Esophagus muscularis mucosa (tissue), 4 donors: ENCODE measurements at regions not wholly inside any gene's neighbourhood (a gene's known extent, or its start where the extent isn't known, plus 50 kb on each side); places are given as distances from the start of the nearest gene placed in this dataset.

ENCODE experiments used
- DNase-seq: peaks from one replicate; pipeline ENCODE4 v3.0.0-alpha.2; 2017; ENCODE audit errors: extremely low spot score
- H3K27ac ChIP-seq, 4 donors: fragments of 200-600 bp; sonication (generic); replicated peaks in 1 of 4; 1 replicate in 3 of 4; 2 replicates in 1 of 4; pipeline ENCODE4 v1.5.1; 2016 to 2019; ENCODE audit warnings: mild to moderate bottlenecking in 1 of 4
- H3K27me3 ChIP-seq, 4 donors: fragments of 200-600 bp; sonication (generic); one replicate each; pipeline versions ENCODE4 v1.5.1 to v1.6.0; 2016 to 2019
- H3K36me3 ChIP-seq, 4 donors: fragments of 200-600 bp; sonication (generic); one replicate each; pipeline ENCODE4 v1.5.1; 2016 to 2019
- H3K4me1 ChIP-seq, 4 donors: fragments of 200-600 bp; sonication (generic); one replicate each; pipeline ENCODE4 v1.5.1; 2016 to 2019
- H3K4me3 ChIP-seq, 4 donors: fragments of 200-600 bp; sonication (generic); 1 replicate in 2 of 4; 2 replicates in 2 of 4; pipeline ENCODE4 v1.5.1; 2016 to 2019; ENCODE audit warnings: mild to moderate bottlenecking in 4 of 4, moderate library complexity in 1 of 4
- H3K9me3 ChIP-seq, 4 donors: fragments of 200-600 bp; sonication (generic); 1 replicate in 3 of 4; 2 replicates in 1 of 4; pipeline ENCODE4 v1.5.1; 2016 to 2019
- CTCF ChIP-seq, 3 experiments: fragments of 200-600 bp in 2 of 3; fragments of 450-650 bp in 1 of 3; sonication (generic) in 2 of 3; IDR thresholded peaks; one replicate each; pipeline ENCODE4 v1.5.1; 2017 to 2019; ENCODE audit warnings: antibody characterized with exemption in 3 of 3, mild to moderate bottlenecking in 2 of 3, moderate library complexity in 1 of 3
- EP300 ChIP-seq: sonication (generic); formaldehyde crosslinking; IDR thresholded peaks from one replicate; pipeline ENCODE4 v1.6.1; 2017; ENCODE audit warnings: antibody characterized with exemption
- POLR2A ChIP-seq: fragments of 450-650 bp; IDR thresholded peaks from one replicate; pipeline ENCODE4 v1.6.1; 2017; ENCODE audit warnings: antibody characterized with exemption, moderate library complexity, mild to moderate bottlenecking, low read depth
- POLR2AphosphoS5 ChIP-seq, 2 donors: sonication (generic); formaldehyde crosslinking; IDR thresholded peaks; one replicate each; pipeline ENCODE4 v1.6.1; 2017; ENCODE audit warnings: antibody characterized with exemption in 2 of 2
- WGBS: methylation state at CpG from one replicate; pipeline ENCODE4 v1.1.5; 2018; 5-methylcytosine and 5-hydroxymethylcytosine counted together
- intact Hi-C: fragments of 100-400 bp; cut with DNase I; formaldehyde crosslinking; loops from one replicate; pipeline ENCODE4 v1.15.1; 2023

- no peak for DNase-seq
- Histone ChIP-seq H3K27ac (no peak overlapping the region), H3K9me3 (no peaks in the 10 kb centered on the region), H3K27me3 (no peaks in the 10 kb centered on the region), H3K36me3 (no peaks in the 10 kb centered on the region), H3K4me1 (no peaks in the 10 kb centered on the region), H3K4me3 (no peak overlapping the region)
- TF ChIP-seq EP300 (no peak), POLR2AphosphoS5 (IDR thresholded peaks at IDR 0.05) (no peak), POLR2A (no peak), CTCF (IDR thresholded peaks at IDR 0.05) (no peak)
- intact Hi-C loops: no loop called here
Measured at GRCh38 chr3:187871204-187871591, 125.9 kb upstream of the BCL6 start.

GRCh38 chr3:187871848-187872247 is 126.6 kb upstream of the BCL6 start:
- DNase-seq: no peak
- Histone ChIP-seq H3K27me3 (no peaks in the 10 kb centered on the region), H3K4me3 (no peak overlapping the region), H3K9me3 (no peaks in the 10 kb centered on the region), H3K36me3 (no peaks in the 10 kb centered on the region), H3K27ac (no peak overlapping the region), H3K4me1 (no peaks in the 10 kb centered on the region)
- no peak for TF ChIP-seq EP300
- no peak for TF ChIP-seq POLR2A
- no peak for TF ChIP-seq CTCF (IDR thresholded peaks at IDR 0.05)
- no peak for TF ChIP-seq POLR2AphosphoS5 (IDR thresholded peaks at IDR 0.05)
- intact Hi-C loops: no loop called here
- WGBS: 75% methylated on average over 1 of the region's 1 CpG

GRCh38 chr3:187873843-187874242 is 128.6 kb upstream of the BCL6 start:
- Histone ChIP-seq H3K27ac (no peak overlapping the region), H3K36me3 (no peaks in the 10 kb centered on the region), H3K9me3 (no peaks in the 10 kb centered on the region), H3K4me1 (no peaks in the 10 kb centered on the region), H3K27me3 (no peaks in the 10 kb centered on the region), H3K4me3 (no peak overlapping the region)
- WGBS: 88% methylated on average over 1 of the region's 1 CpG
- intact Hi-C loops: no loop called here
- DNase-seq: no peak
- no peak for TF ChIP-seq POLR2A
- no peak for TF ChIP-seq EP300
- TF ChIP-seq CTCF (IDR thresholded peaks at IDR 0.05): no peak
- TF ChIP-seq POLR2AphosphoS5 (IDR thresholded peaks at IDR 0.05): no peak

- intact Hi-C loops: no loop called here
- H3K4me3 ChIP-seq: no peak overlapping the region
- no peaks in the 10 kb centered on the region for H3K36me3 ChIP-seq
- no peaks in the 10 kb centered on the region for H3K9me3 ChIP-seq
- no peaks in the 10 kb centered on the region for H3K27me3 ChIP-seq
- TF ChIP-seq EP300 (no peak), CTCF (IDR thresholded peaks at IDR 0.05) (no peak), POLR2A (no peak), POLR2AphosphoS5 (IDR thresholded peaks at IDR 0.05) (no peak)
- no peak overlapping the region for H3K27ac ChIP-seq
- no peak for DNase-seq
- 87% methylated on average over 4 of the region's 4 CpGs for WGBS
- H3K4me1 ChIP-seq: no peaks in the 10 kb centered on the region
Measured at GRCh38 chr3:187875863-187876262, 130.6 kb upstream of the BCL6 start.

- 77% methylated on average over 4 of the region's 4 CpGs for WGBS
- Histone ChIP-seq H3K4me3 (no peak overlapping the region), H3K36me3 (no peaks in the 10 kb centered on the region), H3K27ac (no peak overlapping the region), H3K9me3 (no peaks in the 10 kb centered on the region), H3K27me3 (no peaks in the 10 kb centered on the region), H3K4me1 (no peaks in the 10 kb centered on the region)
- TF ChIP-seq CTCF (IDR thresholded peaks at IDR 0.05) (no peak), POLR2AphosphoS5 (IDR thresholded peaks at IDR 0.05) (no peak), POLR2A (no peak), EP300 (no peak)
- no peak for DNase-seq
- intact Hi-C loops: no loop called here
Measured at GRCh38 chr3:187878772-187879518, 133.7 kb upstream of the BCL6 start.
